ENCODE measurements at regions not wholly inside any gene's neighbourhood (a gene's known extent, or its start where the extent isn't known, plus 50 kb on each side); places are given as distances from the start of the nearest gene placed in this dataset.

DNA sequence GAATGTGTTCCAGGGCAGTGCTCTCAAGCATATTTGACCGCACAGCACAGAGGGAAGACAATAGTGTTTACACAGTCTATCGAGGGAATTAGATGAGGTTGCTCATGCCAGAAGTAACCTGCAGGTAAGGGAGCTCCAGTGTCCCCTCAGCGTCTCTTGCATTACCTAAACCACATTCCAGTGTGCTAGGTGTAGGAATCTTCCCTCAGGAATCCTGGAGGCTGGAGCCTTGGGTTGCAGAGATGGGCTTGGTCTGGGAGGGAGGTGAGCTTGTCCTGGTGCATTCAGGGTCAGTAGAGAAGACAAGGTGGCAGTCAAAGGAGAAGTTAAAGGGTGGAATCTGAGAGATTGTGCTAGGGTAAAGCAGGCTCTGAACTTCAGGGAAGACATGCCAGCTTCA lies 56.3 kb downstream of the SOX14 start:
- Mint-ChIP-seq H3K4me1 (ENCODE audit: unreplicated experiment) (no peaks in the 10 kb centered on the region), H3K9me3 (ENCODE audit: unreplicated experiment) (no peaks in the 10 kb centered on the region), H3K27me3 (ENCODE audit: unreplicated experiment) (no peaks in the 10 kb centered on the region), H3K4me3 (ENCODE audit: unreplicated experiment) (no peak overlapping the region), H3K36me3 (ENCODE audit: unreplicated experiment) (no peaks in the 10 kb centered on the region), H3K27ac (ENCODE audit: unreplicated experiment) (no peak overlapping the region)
- TF ChIP-seq CTCF (IDR thresholded peaks at IDR 0.05): no peak
- DNase-seq (ENCODE audit: extremely low spot score, unreplicated experiment): no peak

DNA sequence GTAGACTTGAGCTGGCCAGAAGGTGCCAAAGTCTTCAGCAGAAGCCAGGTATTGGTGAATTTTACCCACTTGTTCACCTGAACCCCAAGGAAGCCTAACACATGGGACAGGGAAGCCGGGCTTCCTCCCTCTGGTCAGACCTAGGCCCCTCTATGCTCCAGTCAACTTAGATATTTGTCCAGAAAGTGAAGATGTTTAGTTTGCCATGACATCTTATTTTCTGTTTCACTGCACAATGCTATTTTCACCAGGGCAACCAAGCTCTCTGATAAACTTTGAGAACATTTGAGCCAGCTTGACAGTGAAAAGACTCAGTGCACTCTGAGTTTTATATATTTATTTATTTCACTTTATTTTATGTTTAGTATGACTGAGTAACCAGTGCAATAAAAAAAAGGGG lies 71.0 kb downstream of the SOX14 start:
- Mint-ChIP-seq H3K9me3 (ENCODE audit: unreplicated experiment) (peaks cover 5% of the 10 kb centered on the region), H3K27ac (ENCODE audit: unreplicated experiment) (no peak overlapping the region)

GRCh38 chr3:137845194-137845593 lies 81.1 kb downstream of the SOX14 start:
- no peak for TF ChIP-seq CTCF (IDR thresholded peaks at IDR 0.05)
- Mint-ChIP-seq H3K36me3 (ENCODE audit: unreplicated experiment) (no peaks in the 10 kb centered on the region), H3K4me1 (ENCODE audit: unreplicated experiment) (no peaks in the 10 kb centered on the region), H3K9me3 (ENCODE audit: unreplicated experiment) (no peaks in the 10 kb centered on the region), H3K27me3 (ENCODE audit: unreplicated experiment) (peaks cover 3% of the 10 kb centered on the region), H3K4me3 (ENCODE audit: unreplicated experiment) (no peak overlapping the region), H3K27ac (ENCODE audit: unreplicated experiment) (no peak overlapping the region)
- no peak for DNase-seq (ENCODE audit: extremely low spot score, unreplicated experiment)

More for the DNA sequence above, 71.0 kb downstream of the SOX14 start:
- Mint-ChIP-seq H3K4me1 (ENCODE audit: unreplicated experiment) (no peaks in the 10 kb centered on the region), H3K36me3 (ENCODE audit: unreplicated experiment) (no peaks in the 10 kb centered on the region), H3K27me3 (ENCODE audit: unreplicated experiment) (peaks cover 2% of the 10 kb centered on the region), H3K4me3 (ENCODE audit: unreplicated experiment) (no peak overlapping the region)
- no peak for TF ChIP-seq CTCF (IDR thresholded peaks at IDR 0.05)
- DNase-seq (ENCODE audit: extremely low spot score, unreplicated experiment): no peak

- Mint-ChIP-seq H3K27me3 (ENCODE audit: unreplicated experiment) (peaks cover 3% of the 10 kb centered on the region), H3K9me3 (ENCODE audit: unreplicated experiment) (no peaks in the 10 kb centered on the region), H3K27ac (ENCODE audit: unreplicated experiment) (no peak overlapping the region), H3K4me3 (ENCODE audit: unreplicated experiment) (no peak overlapping the region), H3K4me1 (ENCODE audit: unreplicated experiment) (no peaks in the 10 kb centered on the region), H3K36me3 (ENCODE audit: unreplicated experiment) (no peaks in the 10 kb centered on the region)
- no peak for DNase-seq (ENCODE audit: extremely low spot score, unreplicated experiment)
- TF ChIP-seq CTCF (IDR thresholded peaks at IDR 0.05): no peak
Measured at GRCh38 chr3:137845666-137846065, 81.6 kb downstream of the SOX14 start.

GRCh38 chr3:137852391-137852830 lies 88.3 kb downstream of the SOX14 start:
- no peaks in the 10 kb centered on the region for H3K4me1 Mint-ChIP-seq (ENCODE audit: unreplicated experiment)
- no peak overlapping the region for H3K27ac Mint-ChIP-seq (ENCODE audit: unreplicated experiment)
- H3K27me3 Mint-ChIP-seq (ENCODE audit: unreplicated experiment): peaks cover 3% of the 10 kb centered on the region
- H3K36me3 Mint-ChIP-seq (ENCODE audit: unreplicated experiment): no peaks in the 10 kb centered on the region
- H3K4me3 Mint-ChIP-seq (ENCODE audit: unreplicated experiment): no peak overlapping the region
- TF ChIP-seq CTCF (IDR thresholded peaks at IDR 0.05): no peak
- H3K9me3 Mint-ChIP-seq (ENCODE audit: unreplicated experiment): no peaks in the 10 kb centered on the region
- DNase-seq (ENCODE audit: extremely low spot score, unreplicated experiment): no peak
